Stromal cell of bone marrow (primary cell): ENCODE measurements at regions not wholly inside any gene's neighbourhood (a gene's known extent, or its start where the extent isn't known, plus 50 kb on each side); places are given as distances from the start of the nearest gene placed in this dataset.
"Not testable (repeated sequence)": the region's sequence is repeated elsewhere in the genome, so short reads cannot be mapped to it uniquely, and the experiment has no call there.

Experiments used
- DNase-seq: peaks from one replicate; pipeline ENCODE4 v3.0.0-alpha.2; 2012; ENCODE audit warnings: low read depth

DNA sequence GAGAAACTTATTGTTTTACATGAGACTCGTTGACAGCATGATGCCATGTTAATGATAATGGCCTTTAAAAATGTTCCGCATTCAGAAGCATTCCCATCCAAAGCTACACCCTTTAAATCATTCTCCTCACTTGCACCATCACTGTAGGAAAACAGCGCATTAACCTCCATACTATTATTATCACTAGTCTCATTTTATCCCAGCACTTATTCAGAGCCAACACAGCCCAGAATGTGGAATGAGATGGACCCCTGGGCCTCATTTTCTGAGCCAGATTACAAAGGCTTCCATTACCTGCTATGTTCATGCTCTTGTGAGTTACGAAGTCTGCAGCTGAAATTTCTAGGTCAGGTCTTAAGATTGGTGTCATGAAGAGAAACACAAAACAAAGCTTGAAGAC lies 159.4 kb downstream of the HS3ST3A1 start:
- DNase-seq: no peak

DNA sequence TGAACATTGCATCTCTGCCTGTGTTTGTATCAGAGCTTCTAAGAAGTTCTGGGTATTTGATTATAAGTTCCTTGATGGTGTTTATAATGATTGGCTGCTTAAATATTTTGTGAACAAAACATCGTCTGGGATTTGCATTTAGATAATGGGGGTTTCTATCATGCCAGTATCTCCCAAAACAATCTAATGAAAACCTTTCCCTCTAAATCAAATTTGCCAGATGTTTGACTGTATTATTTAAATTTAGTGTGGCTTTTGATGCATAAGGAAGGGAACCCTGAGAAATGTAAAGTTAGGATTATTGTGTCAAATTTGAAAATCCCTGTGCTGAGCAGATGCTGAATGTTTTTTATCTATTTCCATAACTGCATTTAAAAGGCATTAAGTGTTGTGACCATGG lies 159.9 kb downstream of the HS3ST3A1 start:
- DNase-seq: no peak

- DNase-seq: peak; percentile 66
These were observed 163.6 kb downstream of the HS3ST3A1 start for GRCh38 chr17:13437966-13438779.

GRCh38 chr17:13435230-13435629 lies 166.5 kb downstream of the HS3ST3A1 start:
- DNase-seq: no peak

DNA sequence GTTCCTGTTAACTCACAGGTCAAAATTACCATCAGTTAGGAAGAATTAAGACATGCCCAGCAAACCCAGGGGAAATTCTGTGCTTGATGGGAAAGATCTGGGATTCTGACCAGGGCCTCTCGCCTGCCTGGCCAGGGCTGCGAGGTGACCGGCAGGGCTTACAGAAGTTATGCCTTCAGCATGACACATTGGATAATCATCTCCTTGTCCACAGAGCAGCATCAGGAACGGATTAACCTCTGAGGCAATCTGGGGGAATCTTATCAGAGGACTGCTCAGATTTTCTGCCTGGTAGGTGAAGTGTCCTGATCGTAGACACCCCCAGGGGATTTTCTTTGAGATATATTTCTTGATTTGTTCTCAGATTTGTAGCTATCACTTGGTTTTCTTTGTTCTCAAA lies 172.5 kb downstream of the HS3ST3A1 start:
- peak; percentile 77 for DNase-seq

GRCh38 chr17:13428611-13429042 lies 173.1 kb downstream of the HS3ST3A1 start:
- no peak for DNase-seq

- no peak for DNase-seq
These were observed 174.7 kb downstream of the HS3ST3A1 start for GRCh38 chr17:13426991-13427390.

DNA sequence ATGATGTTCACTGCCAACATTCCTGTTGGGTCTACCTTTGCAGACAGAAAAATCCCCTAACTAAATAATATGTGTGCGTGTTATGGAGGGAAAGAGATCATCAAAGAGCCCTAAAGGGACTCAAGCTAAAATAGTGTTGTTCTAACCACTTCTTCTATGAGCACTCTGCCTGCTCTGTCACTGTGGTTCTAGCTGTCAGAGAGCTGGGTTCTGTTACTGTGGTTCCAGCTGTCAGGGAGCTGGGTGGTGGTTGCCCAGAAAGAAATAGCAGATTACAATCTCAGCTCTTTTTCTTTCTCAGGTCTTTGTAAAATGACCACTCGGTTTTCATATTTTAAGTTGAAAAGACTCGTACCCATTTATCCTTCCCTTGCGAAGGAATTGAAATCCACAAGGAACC lies 176.3 kb downstream of the HS3ST3A1 start:
- no peak for DNase-seq

DNA sequence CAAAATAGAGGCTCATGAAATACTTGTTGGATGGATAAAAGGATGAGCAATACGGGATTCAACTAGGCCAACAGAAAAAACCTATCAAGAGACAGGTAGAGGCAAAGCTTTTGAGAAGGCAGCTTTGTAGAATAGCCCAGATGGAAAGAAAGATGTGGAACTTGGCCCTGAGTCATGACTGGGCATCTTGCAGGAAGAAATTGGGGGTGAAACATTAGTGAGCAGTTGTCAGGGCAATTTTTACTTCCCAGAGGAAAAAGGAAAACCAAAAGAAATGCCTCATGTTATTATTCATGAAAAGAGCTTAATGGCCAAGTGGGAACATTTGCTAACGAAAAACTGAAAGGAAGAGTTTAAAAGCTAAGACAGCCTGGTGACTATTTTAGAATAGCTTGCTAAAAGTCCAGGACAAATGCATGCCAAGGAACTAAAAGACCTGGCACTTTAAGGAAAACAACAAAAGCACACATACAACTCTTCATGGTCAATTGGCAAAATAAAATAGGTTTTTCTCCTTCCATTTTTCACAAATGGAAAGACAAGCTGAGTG lies 180.1 kb downstream of the HS3ST3A1 start:
- peak; percentile 52 for DNase-seq

GRCh38 chr17:13420878-13421277 lies 180.9 kb downstream of the HS3ST3A1 start:
- DNase-seq: peak; percentile 64

- DNase-seq: no peak
These were observed 181.3 kb downstream of the HS3ST3A1 start for GRCh38 chr17:13420418-13420826.

DNA sequence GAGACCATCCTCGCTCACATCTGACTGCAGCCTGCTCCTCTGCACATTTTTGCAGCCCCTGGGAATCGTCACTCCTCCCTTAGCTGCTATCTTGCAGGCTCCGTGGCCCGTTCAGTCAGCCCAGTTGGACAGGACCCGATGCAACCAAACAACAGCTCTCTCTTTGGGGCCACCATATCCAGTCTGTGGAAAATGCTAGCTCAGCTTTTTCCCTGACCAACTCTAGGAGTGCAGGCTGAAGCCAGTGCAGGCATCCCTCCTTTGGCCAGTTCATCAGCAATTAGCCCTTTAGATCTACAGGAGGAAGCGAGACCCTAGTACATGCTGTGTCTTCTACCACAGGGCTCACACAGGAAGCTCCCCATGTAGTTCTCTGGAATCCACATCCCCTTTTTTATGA lies 182.1 kb downstream of the HS3ST3A1 start:
- DNase-seq: no peak

GRCh38 chr17:13418891-13419290 lies 182.8 kb downstream of the HS3ST3A1 start:
- no peak for DNase-seq

DNA sequence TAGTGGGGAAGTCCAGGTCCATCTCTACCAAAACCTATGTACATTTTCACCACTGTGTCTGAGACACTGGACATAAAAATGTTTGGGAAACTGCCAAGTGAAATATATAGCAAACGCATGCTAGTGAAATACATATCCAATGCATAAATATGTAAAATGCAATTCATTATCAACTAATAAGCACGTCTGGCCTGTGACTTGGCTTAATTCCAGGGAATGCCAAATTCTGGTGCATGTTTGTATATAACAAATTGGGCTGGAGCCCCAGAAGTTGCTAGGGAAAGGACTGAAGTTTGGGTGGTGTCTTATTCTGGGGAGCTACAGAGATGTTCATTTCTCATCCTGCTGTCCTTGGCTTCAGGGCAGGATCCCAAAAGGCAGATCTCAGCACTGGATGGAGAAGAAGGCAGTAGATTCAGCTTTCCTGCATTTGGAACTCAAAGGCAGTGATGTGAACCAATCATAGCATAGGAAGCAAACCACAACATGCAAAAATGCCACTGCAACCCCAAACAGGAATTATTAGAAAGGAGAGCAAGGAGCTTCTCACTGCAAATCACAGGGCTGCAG lies 184.3 kb downstream of the HS3ST3A1 start:
- no peak for DNase-seq

DNA sequence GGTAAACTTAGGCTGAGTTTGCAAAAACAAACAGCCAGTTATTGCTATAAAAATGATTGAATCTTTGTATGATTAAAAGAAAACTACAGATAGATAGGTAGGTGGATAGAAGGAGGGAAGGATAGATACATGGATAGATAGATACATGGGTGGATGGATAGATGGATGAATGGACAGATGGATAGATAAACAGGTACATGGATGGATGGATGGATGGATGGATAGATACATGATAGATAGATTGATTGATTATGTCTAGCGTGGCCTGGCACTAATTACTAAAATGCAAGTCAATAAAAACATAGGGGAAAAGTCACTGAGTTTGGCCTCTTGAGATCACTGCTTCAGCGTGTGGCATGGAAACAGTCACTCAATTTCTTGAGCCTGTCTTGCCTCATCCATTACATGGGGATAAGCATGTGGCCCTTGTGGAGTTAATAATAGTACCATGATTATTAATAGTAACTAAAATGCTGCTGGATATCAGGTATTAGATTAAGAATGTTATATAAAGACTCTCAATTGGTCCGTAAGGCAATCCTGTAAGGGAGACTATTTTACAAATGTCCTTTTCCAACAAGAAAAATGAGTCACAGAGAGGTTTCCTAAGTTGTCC lies 184.9 kb downstream of the HS3ST3A1 start:
- DNase-seq: no peak

- DNase-seq: no peak
These were observed 185.8 kb downstream of the HS3ST3A1 start for GRCh38 chr17:13415871-13416416.

- DNase-seq: not testable (repeated sequence)
These were observed 186.5 kb downstream of the HS3ST3A1 start for GRCh38 chr17:13415200-13415599.

GRCh38 chr17:13413001-13413400 lies 188.7 kb downstream of the HS3ST3A1 start:
- no peak for DNase-seq

DNA sequence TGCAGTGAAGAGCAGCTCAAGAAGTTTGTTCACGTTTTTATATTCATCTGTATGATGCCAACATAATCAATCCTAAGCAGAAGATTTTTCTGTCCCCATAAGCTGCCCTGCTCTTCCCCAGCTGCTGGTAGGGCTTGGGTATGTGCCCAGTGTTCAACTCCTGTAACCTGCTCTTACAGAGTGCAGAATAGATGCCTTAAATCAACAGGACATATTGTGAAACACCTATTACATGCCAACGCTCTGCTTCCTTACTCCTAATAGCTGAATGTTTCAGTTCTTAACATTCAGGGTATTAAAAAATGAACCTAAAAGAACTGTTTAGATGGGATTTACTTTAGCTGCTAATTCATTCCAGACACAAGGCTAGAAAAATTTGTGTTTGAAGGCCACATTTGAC lies 190.9 kb downstream of the HS3ST3A1 start:
- DNase-seq: no peak

- DNase-seq: no peak
These were observed 191.5 kb downstream of the HS3ST3A1 start for GRCh38 chr17:13410214-13410613.

DNA sequence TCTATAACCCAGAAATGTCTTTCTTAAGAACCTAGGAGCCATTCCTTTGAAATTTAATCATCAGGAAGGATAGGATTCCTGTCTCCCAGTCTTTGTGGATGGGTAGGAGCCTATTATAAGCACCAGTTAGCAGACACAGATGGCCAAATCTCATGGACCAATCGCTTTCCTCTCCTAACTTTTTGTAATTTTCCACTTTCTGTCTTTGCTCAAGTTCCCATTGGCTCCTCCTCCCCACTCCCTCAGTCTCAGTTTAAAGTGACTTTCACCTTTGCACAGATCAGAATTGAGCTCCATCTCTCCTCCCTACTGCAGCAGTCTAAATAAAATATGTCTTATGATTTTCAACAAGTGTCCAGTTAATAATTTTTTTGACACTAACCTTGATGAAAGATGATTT lies 192.3 kb downstream of the HS3ST3A1 start:
- DNase-seq: no peak

DNA sequence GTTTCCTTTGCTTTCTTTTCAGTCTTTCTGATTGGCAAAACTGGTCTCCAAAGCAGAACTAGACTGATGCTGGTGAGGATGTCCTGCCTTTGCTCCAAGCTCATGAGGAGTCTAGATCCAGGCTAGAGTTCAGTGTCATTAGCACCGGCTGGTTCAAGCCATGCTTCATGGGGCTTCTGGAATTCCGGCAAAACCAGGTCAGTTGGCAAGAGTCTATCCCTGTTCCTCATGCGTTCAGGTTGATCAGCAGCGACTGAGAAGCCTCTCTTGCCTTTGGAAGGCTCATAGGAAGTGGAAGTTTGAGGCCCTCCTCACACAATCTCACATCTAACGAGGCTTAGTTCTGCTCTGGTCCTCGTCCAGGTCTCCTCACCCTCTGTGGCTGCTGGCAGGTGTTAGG lies 194.3 kb downstream of the HS3ST3A1 start:
- no peak for DNase-seq

GRCh38 chr17:13405807-13406206 lies 195.9 kb downstream of the HS3ST3A1 start:
- DNase-seq: no peak
